ENCODE measurements at regions not wholly inside any gene's neighbourhood (a gene's known extent, or its start where the extent isn't known, plus 50 kb on each side); places are given as distances from the start of the nearest gene placed in this dataset.

GRCh38 chr6:21777846-21778245 lies 184.3 kb downstream of the SOX4 start:
- TF ChIP-seq EZH2 (IDR thresholded peaks at IDR 0.05; ENCODE audit: insufficient read depth, poor library complexity, severe bottlenecking) = no peak
- TF ChIP-seq EZH2phosphoT487 (IDR thresholded peaks at IDR 0.05; ENCODE audit: insufficient read depth, low read depth) = no peak
